ENCODE measurements at regions not wholly inside any gene's neighbourhood (a gene's known extent, or its start where the extent isn't known, plus 50 kb on each side); places are given as distances from the start of the nearest gene placed in this dataset.

GRCh38 chrX:45872480-45872879 lies 671.8 kb upstream of the DIPK2B start:
- no peak for TF ChIP-seq REST (IDR thresholded peaks at IDR 0.05; ENCODE audit: insufficient read depth in 1 of 2, low read depth in 2 of 2, low read length in 1 of 2)
- TF ChIP-seq, protein P1, sequence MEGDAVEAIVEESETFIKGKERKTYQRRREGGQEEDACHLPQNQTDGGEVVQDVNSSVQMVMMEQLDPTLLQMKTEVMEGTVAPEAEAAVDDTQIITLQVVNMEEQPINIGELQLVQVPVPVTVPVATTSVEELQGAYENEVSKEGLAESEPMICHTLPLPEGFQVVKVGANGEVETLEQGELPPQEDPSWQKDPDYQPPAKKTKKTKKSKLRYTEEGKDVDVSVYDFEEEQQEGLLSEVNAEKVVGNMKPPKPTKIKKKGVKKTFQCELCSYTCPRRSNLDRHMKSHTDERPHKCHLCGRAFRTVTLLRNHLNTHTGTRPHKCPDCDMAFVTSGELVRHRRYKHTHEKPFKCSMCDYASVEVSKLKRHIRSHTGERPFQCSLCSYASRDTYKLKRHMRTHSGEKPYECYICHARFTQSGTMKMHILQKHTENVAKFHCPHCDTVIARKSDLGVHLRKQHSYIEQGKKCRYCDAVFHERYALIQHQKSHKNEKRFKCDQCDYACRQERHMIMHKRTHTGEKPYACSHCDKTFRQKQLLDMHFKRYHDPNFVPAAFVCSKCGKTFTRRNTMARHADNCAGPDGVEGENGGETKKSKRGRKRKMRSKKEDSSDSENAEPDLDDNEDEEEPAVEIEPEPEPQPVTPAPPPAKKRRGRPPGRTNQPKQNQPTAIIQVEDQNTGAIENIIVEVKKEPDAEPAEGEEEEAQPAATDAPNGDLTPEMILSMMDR (IDR thresholded peaks at IDR 0.05): no peak

Data from Panc1 (cell line).